RWPE1 (cell line): ENCODE measurements at regions not wholly inside any gene's neighbourhood (a gene's known extent, or its start where the extent isn't known, plus 50 kb on each side); places are given as distances from the start of the nearest gene placed in this dataset.
A peak's percentile ranks its signal among the peaks of the same experiment; 100 is the strongest.

Source experiments
- CTCF ChIA-PET: fragments of 350-600 bp; sonication (Branson Sonifier 250); formaldehyde crosslinking; extraction: SDS; loops from one replicate; lab custom pipeline; 2021; lab: Yijun Ruan, JAX
- POLR2A ChIA-PET: fragments of 400-600 bp; formaldehyde crosslinking; extraction: SDS; loops from one replicate; lab custom pipeline; 2020; ENCODE audit warnings: antibody characterized with exemption; ENCODE audit not compliant: low non-redundant PET; lab: Yijun Ruan, JAX
- DNase-seq: peaks from one replicate; pipeline ENCODE4 v3.0.0; 2012; ENCODE audit warnings: low spot score
- H3K27ac ChIP-seq: fragments of 450-650 bp; 2 replicates; pipeline ENCODE4 v1.5.1; 2017
- TF ChIP-seq, protein P1 (sequence below): fragments of 450-650 bp; conservative IDR thresholded peaks from 2 replicates; pipeline ENCODE4 v1.5.1; 2017; ENCODE audit warnings: low read depth, mild to moderate bottlenecking

DNA sequence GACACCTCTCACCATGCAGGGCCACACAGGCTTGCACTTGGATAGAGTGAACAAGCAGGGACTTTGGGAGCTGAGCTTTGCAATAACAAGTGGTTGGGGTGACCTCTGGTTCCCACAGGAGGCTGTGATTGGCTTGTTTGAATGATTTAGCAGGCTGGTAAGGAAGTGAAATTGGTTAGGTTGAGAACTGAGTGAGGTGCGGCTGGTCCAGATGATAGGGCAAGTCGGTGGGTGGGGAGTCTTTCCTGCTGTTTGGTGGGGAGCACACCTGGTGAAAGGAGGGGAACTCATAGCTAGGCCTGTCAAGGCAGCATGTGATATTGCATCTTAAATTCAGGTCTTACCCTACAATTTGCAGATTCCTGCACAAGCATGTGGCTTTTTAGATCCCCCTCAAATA lies 794.6 kb upstream of the ZNF608 start:
- TF ChIP-seq, protein P1, sequence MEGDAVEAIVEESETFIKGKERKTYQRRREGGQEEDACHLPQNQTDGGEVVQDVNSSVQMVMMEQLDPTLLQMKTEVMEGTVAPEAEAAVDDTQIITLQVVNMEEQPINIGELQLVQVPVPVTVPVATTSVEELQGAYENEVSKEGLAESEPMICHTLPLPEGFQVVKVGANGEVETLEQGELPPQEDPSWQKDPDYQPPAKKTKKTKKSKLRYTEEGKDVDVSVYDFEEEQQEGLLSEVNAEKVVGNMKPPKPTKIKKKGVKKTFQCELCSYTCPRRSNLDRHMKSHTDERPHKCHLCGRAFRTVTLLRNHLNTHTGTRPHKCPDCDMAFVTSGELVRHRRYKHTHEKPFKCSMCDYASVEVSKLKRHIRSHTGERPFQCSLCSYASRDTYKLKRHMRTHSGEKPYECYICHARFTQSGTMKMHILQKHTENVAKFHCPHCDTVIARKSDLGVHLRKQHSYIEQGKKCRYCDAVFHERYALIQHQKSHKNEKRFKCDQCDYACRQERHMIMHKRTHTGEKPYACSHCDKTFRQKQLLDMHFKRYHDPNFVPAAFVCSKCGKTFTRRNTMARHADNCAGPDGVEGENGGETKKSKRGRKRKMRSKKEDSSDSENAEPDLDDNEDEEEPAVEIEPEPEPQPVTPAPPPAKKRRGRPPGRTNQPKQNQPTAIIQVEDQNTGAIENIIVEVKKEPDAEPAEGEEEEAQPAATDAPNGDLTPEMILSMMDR, result no peak

DNA sequence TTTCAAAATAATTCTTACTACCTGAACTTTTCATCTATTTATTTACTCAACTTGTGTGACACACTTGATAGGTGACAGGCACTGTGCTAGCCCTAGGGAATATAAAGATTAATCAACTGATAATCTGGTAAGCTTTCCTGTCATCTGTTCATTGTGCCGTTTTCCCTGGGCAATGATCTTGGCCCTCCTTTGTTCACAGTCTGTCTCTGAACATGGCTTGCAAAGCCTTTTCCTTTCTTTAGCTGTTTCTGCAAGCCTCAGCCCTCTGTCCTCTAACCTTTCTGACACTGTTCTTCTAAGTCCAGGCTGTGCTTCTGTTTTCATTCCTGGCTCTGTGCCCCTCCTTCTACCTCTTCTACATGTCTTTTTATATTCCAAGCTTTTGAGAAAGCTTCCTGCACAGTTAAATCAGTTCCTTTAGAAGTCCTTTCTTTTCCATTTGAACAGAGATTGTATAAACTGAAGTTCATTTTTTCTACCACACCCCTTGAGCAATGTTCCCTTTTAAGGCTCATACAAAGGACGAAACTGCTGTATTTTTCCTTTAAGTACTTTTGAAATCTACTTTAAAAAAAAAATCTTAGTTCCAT lies 803.0 kb upstream of the ZNF608 start:
- ChIA-PET CTCF (interaction anchor here (0.7 kb wide), 1 partner anchor 238 kb away, joined by 4 read pairs; no protein-coding TSS in a partner anchor), POLR2A (no interaction called here)
- DNase-seq, result no peak
- TF ChIP-seq, protein P1, result no peak
- H3K27ac ChIP-seq, result no peak overlapping the region

More for the DNA sequence above, 794.6 kb upstream of the ZNF608 start:
- no peak overlapping the region for H3K27ac ChIP-seq
- no peak for DNase-seq
- CTCF ChIA-PET, result no interaction called here
- POLR2A ChIA-PET, result no interaction called here

DNA sequence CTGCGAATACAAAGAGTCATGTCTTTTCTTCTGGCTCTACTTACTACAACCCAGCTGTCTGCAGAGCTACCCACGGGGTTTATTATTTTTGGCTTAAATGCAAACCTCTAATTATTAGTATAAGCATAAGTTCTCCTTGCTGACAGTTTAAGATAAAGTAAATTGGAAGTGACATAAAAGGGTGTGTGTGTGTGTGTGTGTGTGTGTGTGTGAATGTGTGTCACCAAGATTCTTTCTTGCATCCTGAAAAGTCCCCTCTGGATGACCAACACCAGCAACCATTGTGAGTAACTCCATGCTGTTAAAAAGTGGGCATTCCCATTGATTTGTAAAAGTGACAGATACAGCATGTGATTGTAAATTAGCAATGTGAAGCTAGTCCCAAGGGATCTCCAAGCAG lies 803.8 kb upstream of the ZNF608 start:
- no peak overlapping the region for H3K27ac ChIP-seq
- POLR2A ChIA-PET, result no interaction called here
- no peak for DNase-seq
- TF ChIP-seq, protein P1, result no peak
- CTCF ChIA-PET, result interaction anchor here (0.5 to 0.8 kb wide), 4 partner anchors 11 to 1021 kb away, joined by 3 to 5 read pairs (median 3); no protein-coding TSS in a partner anchor

DNA sequence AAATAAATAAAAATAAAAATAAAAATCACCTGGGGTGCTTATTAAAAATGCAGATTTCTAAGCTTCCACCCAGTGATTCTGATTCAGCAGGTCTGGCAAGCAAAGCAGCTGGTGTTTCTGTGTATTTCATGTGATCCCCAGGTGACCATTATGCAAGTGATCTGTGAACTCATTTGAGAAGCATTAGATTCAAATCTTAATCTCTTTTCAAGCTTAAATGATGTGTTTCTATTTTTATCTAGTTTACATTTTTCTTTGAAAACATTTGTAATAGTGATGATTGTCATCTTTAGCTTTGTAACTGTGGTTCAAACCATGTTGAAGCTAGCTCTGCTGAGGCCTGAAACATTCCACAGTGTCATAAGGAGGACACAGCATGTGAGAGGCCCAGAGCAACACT lies 804.8 kb upstream of the ZNF608 start:
- CTCF ChIA-PET, result interaction anchor here (0.6 kb wide), 1 partner anchor 1060 kb away, joined by 3 read pairs; no protein-coding TSS in a partner anchor
- POLR2A ChIA-PET, result no interaction called here
- TF ChIP-seq, protein P1, result no peak
- DNase-seq, result no peak
- H3K27ac ChIP-seq, result peak overlapping the region; percentile 17; the same call in 1 of the 2 replicates

DNA sequence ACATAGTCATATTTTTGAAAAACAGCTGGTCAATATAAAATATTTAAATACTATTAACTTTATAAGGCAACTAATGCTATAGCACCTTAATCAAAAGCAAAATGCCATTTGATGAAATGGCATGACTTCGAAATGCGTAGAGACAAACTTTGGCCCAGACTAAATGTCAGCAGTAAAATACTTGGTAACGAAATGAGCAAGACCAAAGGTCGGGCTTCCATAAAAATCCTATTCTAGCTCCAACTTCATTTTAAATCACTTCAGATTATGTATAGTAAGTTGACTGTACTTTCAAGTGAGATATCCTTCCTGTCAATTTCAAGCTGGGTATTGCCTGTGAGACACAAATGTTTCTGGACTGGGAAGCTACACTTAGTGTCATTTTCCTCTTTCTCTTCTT lies 805.4 kb upstream of the ZNF608 start:
- DNase-seq, result no peak
- TF ChIP-seq, protein P1, result no peak
- POLR2A ChIA-PET, result no interaction called here
- CTCF ChIA-PET, result no interaction called here
- no peak overlapping the region for H3K27ac ChIP-seq

DNA sequence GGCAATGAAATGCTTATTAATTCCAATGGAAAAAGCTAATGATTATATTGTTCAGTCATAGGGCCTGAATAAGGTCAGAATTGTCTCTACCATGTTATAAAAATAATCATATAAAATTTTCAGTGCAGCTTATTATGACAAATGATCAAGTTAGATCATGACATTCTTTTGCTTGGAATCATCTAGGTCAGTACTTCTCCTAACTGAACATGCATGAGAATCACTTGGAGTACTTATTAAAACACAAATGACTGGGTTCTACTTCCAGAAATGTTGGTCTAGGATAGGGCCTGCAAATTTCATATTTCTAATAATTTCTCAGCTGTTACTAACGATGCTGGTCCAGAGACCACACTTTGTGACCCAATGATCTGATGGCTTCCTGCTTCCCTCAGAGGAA lies 806.0 kb upstream of the ZNF608 start:
- H3K27ac ChIP-seq, result no peak overlapping the region
- CTCF ChIA-PET, result interaction anchor here (0.7 kb wide), 1 partner anchor 1867 kb away, joined by 4 read pairs; no protein-coding TSS in a partner anchor
- POLR2A ChIA-PET, result no interaction called here
- no peak for DNase-seq
- TF ChIP-seq, protein P1, result no peak
